SK-N-MC (cell line): ENCODE measurements at regions not wholly inside any gene's neighbourhood (a gene's known extent, or its start where the extent isn't known, plus 50 kb on each side); places are given as distances from the start of the nearest gene placed in this dataset.

Experiments used
- EZH2 ChIP-seq: fragments of 200-600 bp; sonication (generic); IDR thresholded peaks from one replicate; pipeline ENCODE4 v1.6.1; 2017; ENCODE audit warnings: antibody characterized with exemption
- FOXP2 ChIP-seq: optimal IDR thresholded peaks from 2 replicates; pipeline ENCODE3; 2011; ENCODE audit warnings: mild to moderate bottlenecking, moderate library complexity; ENCODE audit not compliant: insufficient read depth; ENCODE audit errors: extremely low read length, control extremely low read depth
- POLR2AphosphoS5 ChIP-seq: IDR thresholded peaks from 2 replicates; pipeline ENCODE4 v1.6.1; 2012; ENCODE audit warnings: mild to moderate bottlenecking, low read depth, low read length, borderline replicate concordance

DNA sequence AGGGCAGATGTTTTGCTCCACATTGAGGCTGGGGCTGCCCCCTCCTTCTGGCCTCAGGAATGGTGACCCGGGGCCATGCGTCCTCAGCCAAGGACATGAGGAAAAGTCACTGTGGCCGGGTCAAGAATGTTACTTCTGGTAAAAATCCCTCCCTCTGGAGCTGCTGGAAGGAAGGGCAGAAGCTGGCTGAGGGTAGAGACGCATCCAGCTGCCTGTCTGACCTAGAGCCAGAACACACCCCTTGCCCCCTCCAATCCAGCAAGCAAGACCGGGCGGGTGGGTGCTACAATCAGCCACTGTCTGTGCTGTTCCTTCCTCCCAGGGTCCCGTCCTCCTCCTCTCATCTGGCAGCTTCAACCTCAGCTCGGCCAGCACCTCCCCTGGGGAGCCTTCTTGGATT is 59.0 kb downstream of the PTPRS start:
- TF ChIP-seq EZH2 = no peak
- TF ChIP-seq POLR2AphosphoS5 = no peak
- no peak for TF ChIP-seq FOXP2
